Progenitor cell of endocrine pancreas (in vitro differentiated cells): ENCODE measurements at regions not wholly inside any gene's neighbourhood (a gene's known extent, or its start where the extent isn't known, plus 50 kb on each side); places are given as distances from the start of the nearest gene placed in this dataset.

Experiments
- DNase-seq: peaks from one replicate; pipeline ENCODE4 v3.0.0; 2021; ENCODE audit warnings: low spot score; ENCODE audit not compliant: unreplicated experiment
- H3K27ac Mint-ChIP-seq: 2 replicates; pipeline ENCODE4 v1.8.0; 2021; ENCODE audit warnings: mild to moderate bottlenecking, moderate library complexity, mixed read lengths
- H3K27me3 Mint-ChIP-seq: 2 replicates; pipeline ENCODE4 v1.8.0; 2021; ENCODE audit warnings: mixed read lengths
- H3K36me3 Mint-ChIP-seq: 2 replicates; pipeline ENCODE4 v1.8.0; 2022; ENCODE audit warnings: mixed read lengths; ENCODE audit not compliant: insufficient read depth
- H3K4me1 Mint-ChIP-seq: 2 replicates; pipeline ENCODE4 v1.8.0; 2021; ENCODE audit warnings: low read depth, mixed read lengths
- H3K4me3 Mint-ChIP-seq: 2 replicates; pipeline ENCODE4 v1.8.0; 2021; ENCODE audit warnings: low read depth, mild to moderate bottlenecking, moderate library complexity, mixed read lengths
- H3K9me3 Mint-ChIP-seq: 2 replicates; pipeline ENCODE4 v1.8.0; 2021; ENCODE audit warnings: low read depth, mixed read lengths
- TF ChIP-seq, protein P1 (sequence below): fragments of 200-600 bp; sonication (generic); IDR thresholded peaks from one replicate; pipeline ENCODE4 v1.5.0; 2021; ENCODE audit warnings: antibody characterized with exemption, mild to moderate bottlenecking; ENCODE audit not compliant: unreplicated experiment

DNA sequence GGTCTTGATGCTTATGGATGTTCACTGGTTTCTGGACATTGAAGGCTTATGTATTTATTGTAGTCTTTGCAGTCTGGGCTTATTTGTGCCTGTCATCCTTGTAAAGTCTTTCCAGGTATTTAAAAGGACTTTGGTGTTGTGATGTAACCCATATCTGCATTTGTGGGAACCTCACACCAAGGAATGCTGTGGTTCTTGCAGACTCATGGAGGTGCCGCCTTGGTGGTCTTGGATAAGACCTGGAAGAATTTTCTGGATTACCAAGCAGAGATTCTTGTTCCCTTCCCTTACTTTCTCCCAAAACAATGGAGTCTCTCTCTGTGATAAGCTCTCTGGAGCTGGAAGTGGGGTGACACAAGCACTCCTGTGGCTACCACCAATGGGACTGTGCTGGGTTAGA lies 363.5 kb upstream of the NECTIN3 start:
- H3K27ac Mint-ChIP-seq = no peak overlapping the region
- peaks cover 26% of the 10 kb centered on the region for H3K9me3 Mint-ChIP-seq
- no peaks in the 10 kb centered on the region for H3K27me3 Mint-ChIP-seq
- no peak for DNase-seq
- H3K4me1 Mint-ChIP-seq = peaks cover 5% of the 10 kb centered on the region
- no peak overlapping the region for H3K4me3 Mint-ChIP-seq
- TF ChIP-seq, protein P1, sequence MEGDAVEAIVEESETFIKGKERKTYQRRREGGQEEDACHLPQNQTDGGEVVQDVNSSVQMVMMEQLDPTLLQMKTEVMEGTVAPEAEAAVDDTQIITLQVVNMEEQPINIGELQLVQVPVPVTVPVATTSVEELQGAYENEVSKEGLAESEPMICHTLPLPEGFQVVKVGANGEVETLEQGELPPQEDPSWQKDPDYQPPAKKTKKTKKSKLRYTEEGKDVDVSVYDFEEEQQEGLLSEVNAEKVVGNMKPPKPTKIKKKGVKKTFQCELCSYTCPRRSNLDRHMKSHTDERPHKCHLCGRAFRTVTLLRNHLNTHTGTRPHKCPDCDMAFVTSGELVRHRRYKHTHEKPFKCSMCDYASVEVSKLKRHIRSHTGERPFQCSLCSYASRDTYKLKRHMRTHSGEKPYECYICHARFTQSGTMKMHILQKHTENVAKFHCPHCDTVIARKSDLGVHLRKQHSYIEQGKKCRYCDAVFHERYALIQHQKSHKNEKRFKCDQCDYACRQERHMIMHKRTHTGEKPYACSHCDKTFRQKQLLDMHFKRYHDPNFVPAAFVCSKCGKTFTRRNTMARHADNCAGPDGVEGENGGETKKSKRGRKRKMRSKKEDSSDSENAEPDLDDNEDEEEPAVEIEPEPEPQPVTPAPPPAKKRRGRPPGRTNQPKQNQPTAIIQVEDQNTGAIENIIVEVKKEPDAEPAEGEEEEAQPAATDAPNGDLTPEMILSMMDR = no peak
- H3K36me3 Mint-ChIP-seq = peaks cover 4% of the 10 kb centered on the region

DNA sequence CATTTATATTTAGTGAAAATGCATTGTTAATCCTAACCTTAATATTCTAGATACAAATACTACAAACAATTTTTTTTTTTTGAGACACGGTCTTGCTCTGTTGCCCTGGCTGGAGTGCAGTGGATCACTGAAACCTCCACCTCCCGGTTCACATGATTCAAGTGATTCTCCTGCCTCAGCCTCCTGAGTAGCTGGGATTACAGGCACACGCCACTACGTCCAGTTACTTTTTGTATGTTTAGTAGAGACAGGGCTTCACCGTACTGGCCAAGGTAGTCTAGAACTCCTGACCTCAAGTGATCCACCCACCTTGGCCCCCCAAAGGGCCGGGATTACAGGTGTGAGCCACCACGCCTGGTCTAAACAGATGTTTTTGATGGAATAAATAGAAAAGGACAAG lies 361.5 kb upstream of the NECTIN3 start:
- Mint-ChIP-seq H3K9me3 (peaks cover 16% of the 10 kb centered on the region), H3K27me3 (no peaks in the 10 kb centered on the region), H3K4me3 (no peak overlapping the region), H3K4me1 (peaks cover 5% of the 10 kb centered on the region), H3K27ac (no peak overlapping the region), H3K36me3 (no peaks in the 10 kb centered on the region)
- no peak for DNase-seq
- TF ChIP-seq, protein P1 = no peak

DNA sequence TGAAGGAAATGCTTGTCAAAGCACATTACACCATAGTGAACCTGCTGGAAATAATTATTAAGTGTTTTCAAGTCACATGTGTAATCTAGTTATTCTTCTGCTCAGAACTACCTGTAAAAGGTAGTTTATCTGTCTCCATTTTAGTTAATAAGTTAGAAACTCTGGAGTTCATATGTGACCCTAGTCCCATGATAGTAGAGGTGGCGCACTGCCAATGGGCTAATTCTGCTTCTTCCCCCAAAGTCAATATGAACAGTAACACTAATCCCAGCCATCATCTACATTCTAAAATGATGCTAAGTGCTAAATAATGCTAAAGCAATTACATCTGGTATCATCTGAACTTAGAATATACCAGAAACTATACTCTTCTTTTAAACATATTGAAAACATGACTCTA lies 361.0 kb upstream of the NECTIN3 start:
- TF ChIP-seq, protein P1 = no peak
- no peak for DNase-seq
- peaks cover 12% of the 10 kb centered on the region for H3K9me3 Mint-ChIP-seq
- H3K27me3 Mint-ChIP-seq = no peaks in the 10 kb centered on the region
- no peak overlapping the region for H3K4me3 Mint-ChIP-seq
- H3K36me3 Mint-ChIP-seq = no peaks in the 10 kb centered on the region
- peaks cover 5% of the 10 kb centered on the region for H3K4me1 Mint-ChIP-seq
- H3K27ac Mint-ChIP-seq = no peak overlapping the region

DNA sequence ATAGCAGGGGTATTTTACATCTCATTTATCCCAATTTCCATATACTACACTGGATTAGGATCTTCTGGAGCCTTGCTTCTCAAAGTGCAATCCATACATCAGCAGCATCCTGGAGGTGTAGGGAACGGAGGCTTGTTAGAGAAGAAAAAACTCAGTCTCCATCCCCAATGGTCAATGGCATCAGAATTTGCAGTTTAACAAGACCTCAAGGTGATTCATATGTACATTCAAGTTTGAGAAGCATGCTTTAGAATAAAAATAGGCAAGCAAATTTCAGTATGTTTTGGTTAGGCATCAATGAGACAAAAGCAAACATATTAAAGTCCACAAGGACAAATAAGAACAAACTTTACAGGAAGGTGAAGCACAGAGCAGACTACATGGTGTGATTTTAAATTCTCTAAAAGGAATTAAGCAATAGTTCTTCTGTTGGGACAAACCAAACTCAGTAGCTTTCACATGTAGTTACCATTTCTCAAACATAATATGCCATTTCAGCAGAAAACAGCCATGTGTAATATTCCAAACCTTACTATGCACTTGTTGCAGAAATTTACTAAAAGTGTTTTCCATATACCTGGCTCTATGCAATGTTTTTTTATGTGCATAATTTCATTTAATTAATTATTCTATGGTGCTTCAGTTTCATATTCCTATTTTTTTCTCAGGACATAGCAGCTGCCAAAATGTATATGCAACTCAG lies 360.3 kb upstream of the NECTIN3 start:
- Mint-ChIP-seq H3K4me1 (peaks cover 5% of the 10 kb centered on the region), H3K36me3 (no peaks in the 10 kb centered on the region), H3K4me3 (no peak overlapping the region), H3K27ac (no peak overlapping the region), H3K27me3 (no peaks in the 10 kb centered on the region), H3K9me3 (peaks cover 8% of the 10 kb centered on the region)
- TF ChIP-seq, protein P1 = no peak
- DNase-seq = no peak

DNA sequence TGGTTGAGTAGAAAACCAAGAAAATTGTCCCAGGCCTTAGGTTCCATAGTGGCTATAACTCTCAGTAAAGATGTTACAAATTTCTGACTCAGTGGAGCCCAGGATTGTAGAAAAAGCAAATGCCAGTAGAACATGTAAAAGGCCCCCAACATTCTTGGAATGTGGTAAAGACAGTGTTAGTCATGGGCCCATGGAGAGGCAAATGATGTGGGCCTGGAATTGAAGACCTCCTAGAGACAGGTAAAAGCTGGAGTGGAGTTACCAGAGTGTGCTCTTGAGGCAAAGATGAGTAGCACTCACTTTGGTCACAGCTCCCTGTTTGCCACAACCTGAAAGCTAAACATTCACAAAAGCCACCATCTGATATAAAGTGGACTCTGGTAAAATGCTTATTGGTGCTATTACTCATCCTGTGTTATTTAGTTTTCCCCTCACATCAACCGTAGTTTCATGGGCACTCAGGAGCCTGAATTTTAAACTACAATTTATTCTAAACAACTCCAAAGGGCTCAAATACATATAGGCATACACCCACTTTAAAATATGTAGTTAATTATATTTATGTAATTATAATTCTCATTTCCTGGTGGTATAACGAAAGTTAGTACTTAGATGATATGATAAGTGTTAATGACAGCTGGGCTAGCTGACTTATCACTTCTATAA lies 359.6 kb upstream of the NECTIN3 start:
- H3K4me1 Mint-ChIP-seq = peaks cover 5% of the 10 kb centered on the region
- H3K4me3 Mint-ChIP-seq = no peak overlapping the region
- no peaks in the 10 kb centered on the region for H3K27me3 Mint-ChIP-seq
- DNase-seq = no peak
- H3K36me3 Mint-ChIP-seq = no peaks in the 10 kb centered on the region
- H3K27ac Mint-ChIP-seq = no peak overlapping the region
- TF ChIP-seq, protein P1 = no peak
- H3K9me3 Mint-ChIP-seq = peaks cover 8% of the 10 kb centered on the region
